OCI-LY7 (cell line): ENCODE measurements at regions not wholly inside any gene's neighbourhood (a gene's known extent, or its start where the extent isn't known, plus 50 kb on each side); places are given as distances from the start of the nearest gene placed in this dataset.

ENCODE experiments used
- BruUV-seq: library from RNA; stranded (reverse); fragments of 400-500 nt; replicated peaks from 2 replicates; lab custom pipeline; 2021; lab: Mats Ljungman, UMichigan
- CTCF ChIA-PET: fragments of 300-600 bp; sonication (Branson Sonifier 250); formaldehyde crosslinking; loops from one replicate; lab custom pipeline; 2022; ENCODE audit warnings: antibody characterized with exemption; ENCODE audit not compliant: unreplicated experiment; lab: Charles Lee
- POLR2A ChIA-PET: fragments of 300-600 bp; sonication (Branson Sonifier 250); formaldehyde crosslinking; loops from one replicate; lab custom pipeline; 2022; ENCODE audit warnings: antibody characterized with exemption; lab: Charles Lee
- DNase-seq: peaks from one replicate; pipeline ENCODE4 v3.0.0-alpha.2; 2015; ENCODE audit warnings: low spot score
- H2AFZ ChIP-seq: fragments of 200-600 bp; sonication (generic), shearing (Covaris generic); 2 replicates; pipeline ENCODE4 v1.6.1; 2014; ENCODE audit warnings: mild to moderate bottlenecking, antibody characterized with exemption, low read length, moderate library complexity
- H3K27ac ChIP-seq: fragments of 200-600 bp; sonication (generic); 2 replicates; pipeline ENCODE4 v1.5.1; 2014; ENCODE audit warnings: mixed run types, low read depth, mild to moderate bottlenecking, moderate library complexity, low read length, inconsistent platforms; ENCODE audit not compliant: poor library complexity, severe bottlenecking
- H3K36me3 ChIP-seq: fragments of 200-600 bp; sonication (generic); 2 replicates; pipeline ENCODE4 v1.6.1; 2014; ENCODE audit warnings: mild to moderate bottlenecking, antibody characterized with exemption, low read length, moderate library complexity, mixed read lengths; ENCODE audit not compliant: insufficient read depth
- H3K4me1 ChIP-seq: fragments of 200-600 bp; sonication (generic); 2 replicates; pipeline ENCODE4 v1.5.1; 2014; ENCODE audit warnings: mild to moderate bottlenecking, low read length; ENCODE audit not compliant: insufficient read depth, poor library complexity, severe bottlenecking
- H3K4me2 ChIP-seq: fragments of 200-600 bp; sonication (generic); 2 replicates; pipeline ENCODE4 v1.6.1; 2014; ENCODE audit warnings: mild to moderate bottlenecking, low read length
- H3K4me3 ChIP-seq: fragments of 200-600 bp; sonication (generic); 2 replicates; pipeline ENCODE4 v1.5.1; 2014; ENCODE audit warnings: mild to moderate bottlenecking, low read depth, low read length; ENCODE audit not compliant: poor library complexity, severe bottlenecking
- H3K79me2 ChIP-seq: fragments of 200-600 bp; sonication (generic); 2 replicates; pipeline ENCODE4 v1.6.1; 2016; ENCODE audit warnings: low read depth, mild to moderate bottlenecking, low read length, moderate library complexity, mixed read lengths; ENCODE audit not compliant: insufficient read depth
- H3K9me2 ChIP-seq: fragments of 200-600 bp; sonication (generic); 2 replicates; pipeline ENCODE4 v1.6.1; 2016; ENCODE audit warnings: mild to moderate bottlenecking, low read length, mixed read lengths; ENCODE audit not compliant: insufficient read depth
- H3K9me3 ChIP-seq: fragments of 200-600 bp; sonication (generic); 2 replicates; pipeline ENCODE4 v1.6.1; 2014; ENCODE audit warnings: mild to moderate bottlenecking, mixed run types, low read length, mixed read lengths
- H4K20me1 ChIP-seq: fragments of 200-600 bp; sonication (generic); 2 replicates; pipeline ENCODE4 v1.6.1; 2014; ENCODE audit warnings: mild to moderate bottlenecking, antibody characterized with exemption, low read length, moderate library complexity, mixed read lengths; ENCODE audit not compliant: insufficient read depth
- CTCF ChIP-seq: fragments of 200-600 bp; sonication (generic); conservative IDR thresholded peaks from 2 replicates; pipeline ENCODE4 v1.5.1; 2014; ENCODE audit warnings: mild to moderate bottlenecking, antibody characterized with exemption, low read length, moderate library complexity, mixed read lengths
- EZH2phosphoT487 ChIP-seq: fragments of 200-600 bp; sonication (generic); IDR thresholded peaks from 2 replicates; pipeline ENCODE4 v1.6.1; 2018; ENCODE audit warnings: low read depth, borderline replicate concordance, mild to moderate bottlenecking, mixed run types, antibody characterized with exemption, low read length, moderate library complexity, mixed read lengths
- intact Hi-C: fragments of 100-400 bp; cut with micrococcal nuclease; formaldehyde crosslinking; loops from one replicate; pipeline ENCODE4 v1.10.0; 2022; ENCODE audit not compliant: unreplicated experiment

GRCh38 chr5:3201121-3201520, 394.5 kb upstream of the IRX1 start:
- no peaks in the 10 kb centered on the region for H3K9me2 ChIP-seq
- H2AFZ ChIP-seq: no peak overlapping the region
- no peak for DNase-seq
- no TSS peak for BruUV-seq
- H3K4me3 ChIP-seq: no peak overlapping the region
- H3K9me3 ChIP-seq: no peaks in the 10 kb centered on the region
- POLR2A ChIA-PET: no interaction called here
- H3K79me2 ChIP-seq: no peaks in the 10 kb centered on the region
- H3K4me1 ChIP-seq: no peaks in the 10 kb centered on the region
- H3K36me3 ChIP-seq: no peaks in the 10 kb centered on the region
- H3K27ac ChIP-seq: no peak overlapping the region
- H3K4me2 ChIP-seq: no peak overlapping the region
- intact Hi-C loops: no loop called here
- H4K20me1 ChIP-seq: no peaks in the 10 kb centered on the region
- TF ChIP-seq CTCF: no peak
- no peak for TF ChIP-seq EZH2phosphoT487
- CTCF ChIA-PET: no interaction called here

GRCh38 chr5:3199962-3200755, 395.5 kb upstream of the IRX1 start:
- TF ChIP-seq EZH2phosphoT487 (no peak), CTCF (no peak)
- no peaks in the 10 kb centered on the region for H3K36me3 ChIP-seq
- POLR2A ChIA-PET: no interaction called here
- H3K9me2 ChIP-seq: no peaks in the 10 kb centered on the region
- H3K4me2 ChIP-seq: no peak overlapping the region
- CTCF ChIA-PET: no interaction called here
- no peaks in the 10 kb centered on the region for H3K79me2 ChIP-seq
- H3K27ac ChIP-seq: no peak overlapping the region
- H3K4me1 ChIP-seq: no peaks in the 10 kb centered on the region
- H3K9me3 ChIP-seq: no peaks in the 10 kb centered on the region
- no peaks in the 10 kb centered on the region for H4K20me1 ChIP-seq
- H2AFZ ChIP-seq: no peak overlapping the region
- intact Hi-C loops: no loop called here
- no peak overlapping the region for H3K4me3 ChIP-seq
- DNase-seq: no peak
- no TSS peak for BruUV-seq

GRCh38 chr5:3198074-3198449, 397.6 kb upstream of the IRX1 start:
- Histone ChIP-seq H3K4me2 (no peak overlapping the region), H3K36me3 (no peaks in the 10 kb centered on the region), H3K79me2 (no peaks in the 10 kb centered on the region), H3K4me3 (no peak overlapping the region), H2AFZ (no peak overlapping the region), H3K4me1 (no peaks in the 10 kb centered on the region), H3K9me2 (no peaks in the 10 kb centered on the region), H4K20me1 (no peaks in the 10 kb centered on the region), H3K9me3 (no peaks in the 10 kb centered on the region), H3K27ac (no peak overlapping the region)
- ChIA-PET POLR2A (no interaction called here), CTCF (no interaction called here)
- DNase-seq: no peak
- TF ChIP-seq EZH2phosphoT487 (no peak), CTCF (no peak)
- intact Hi-C loops: no loop called here
- no TSS peak for BruUV-seq
